ENCODE measurements at regions not wholly inside any gene's neighbourhood (a gene's known extent, or its start where the extent isn't known, plus 50 kb on each side); places are given as distances from the start of the nearest gene placed in this dataset.

DNA sequence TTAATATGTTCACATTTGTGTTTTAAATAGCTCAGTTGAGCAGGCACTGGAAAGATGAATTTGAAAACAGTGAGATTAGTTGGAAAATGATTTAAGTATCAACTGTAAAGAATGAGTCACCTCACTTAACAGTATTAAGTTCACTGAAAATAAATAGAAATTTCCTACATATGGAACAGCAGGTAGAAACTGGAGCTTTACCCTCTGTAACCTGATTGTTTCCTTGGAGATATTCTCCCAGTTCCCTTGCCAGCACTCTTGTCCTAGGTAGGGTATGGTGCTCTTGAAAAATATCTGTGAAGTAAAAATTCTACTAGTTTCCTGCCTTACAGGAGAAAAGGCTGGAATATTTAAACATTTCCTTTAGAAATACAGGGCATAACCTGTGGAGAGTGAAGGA lies 81.3 kb upstream of the DLGAP1 start:
- TF ChIP-seq, protein P1, sequence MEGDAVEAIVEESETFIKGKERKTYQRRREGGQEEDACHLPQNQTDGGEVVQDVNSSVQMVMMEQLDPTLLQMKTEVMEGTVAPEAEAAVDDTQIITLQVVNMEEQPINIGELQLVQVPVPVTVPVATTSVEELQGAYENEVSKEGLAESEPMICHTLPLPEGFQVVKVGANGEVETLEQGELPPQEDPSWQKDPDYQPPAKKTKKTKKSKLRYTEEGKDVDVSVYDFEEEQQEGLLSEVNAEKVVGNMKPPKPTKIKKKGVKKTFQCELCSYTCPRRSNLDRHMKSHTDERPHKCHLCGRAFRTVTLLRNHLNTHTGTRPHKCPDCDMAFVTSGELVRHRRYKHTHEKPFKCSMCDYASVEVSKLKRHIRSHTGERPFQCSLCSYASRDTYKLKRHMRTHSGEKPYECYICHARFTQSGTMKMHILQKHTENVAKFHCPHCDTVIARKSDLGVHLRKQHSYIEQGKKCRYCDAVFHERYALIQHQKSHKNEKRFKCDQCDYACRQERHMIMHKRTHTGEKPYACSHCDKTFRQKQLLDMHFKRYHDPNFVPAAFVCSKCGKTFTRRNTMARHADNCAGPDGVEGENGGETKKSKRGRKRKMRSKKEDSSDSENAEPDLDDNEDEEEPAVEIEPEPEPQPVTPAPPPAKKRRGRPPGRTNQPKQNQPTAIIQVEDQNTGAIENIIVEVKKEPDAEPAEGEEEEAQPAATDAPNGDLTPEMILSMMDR (IDR thresholded peaks at IDR 0.05) = no peak
- TF ChIP-seq POLR2A (IDR thresholded peaks at IDR 0.05) = no peak
